Skin epidermis (tissue), 12 donors: ENCODE measurements at regions not wholly inside any gene's neighbourhood (a gene's known extent, or its start where the extent isn't known, plus 50 kb on each side); places are given as distances from the start of the nearest gene placed in this dataset.
"Not testable (repeated sequence)": the region's sequence is repeated elsewhere in the genome, so short reads cannot be mapped to it uniquely, and the experiment has no call there.

Experiments used
- H3K27ac ChIP-seq, 21 experiments: fragments of 200-600 bp; sonication (generic) in 11 of 21; one replicate each; pipeline ENCODE4 v1.5.0; 2020; ENCODE audit warnings: mild to moderate bottlenecking in 3 of 21, inconsistent platforms in 2 of 21, moderate library complexity in 2 of 21
- H3K4me3 ChIP-seq, 7 experiments: fragments of 200-600 bp; sonication (generic) in 2 of 7; one replicate each; pipeline ENCODE4 v1.5.0; 2020; ENCODE audit warnings: inconsistent platforms in 2 of 7, mild to moderate bottlenecking in 2 of 7, moderate library complexity in 1 of 7

DNA sequence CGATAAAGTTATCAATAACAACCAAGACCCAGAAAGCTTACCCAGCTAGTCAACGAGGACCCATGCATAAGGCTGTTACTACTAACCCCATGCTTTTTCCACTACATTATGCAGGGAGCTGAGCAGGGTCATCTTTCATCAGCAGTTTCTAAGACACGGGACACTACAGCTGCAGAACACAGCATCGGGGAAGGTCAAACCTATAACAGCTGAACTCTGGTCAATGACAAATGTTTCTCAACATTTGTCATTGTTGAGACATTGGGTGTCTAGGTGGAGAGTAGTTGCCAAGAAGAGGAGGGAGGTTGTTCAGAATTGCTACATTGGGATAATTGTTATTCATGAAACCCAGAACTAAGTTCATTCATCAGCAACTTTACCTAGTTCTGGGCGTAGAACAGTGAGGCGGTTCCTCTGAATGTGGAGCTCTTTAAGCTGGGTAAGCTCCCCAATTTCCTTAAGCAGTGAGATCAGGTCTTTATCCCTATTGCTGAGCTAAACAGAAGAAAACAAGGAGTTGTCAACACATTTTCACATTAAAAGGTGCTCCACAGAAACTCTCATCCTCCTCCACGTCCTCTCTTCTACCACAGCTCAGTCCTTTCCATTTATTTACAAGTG is 105.6 kb downstream of the ZNF22 start:
- H3K27ac ChIP-seq: no peak overlapping the region
- H3K4me3 ChIP-seq: no peak overlapping the region

DNA sequence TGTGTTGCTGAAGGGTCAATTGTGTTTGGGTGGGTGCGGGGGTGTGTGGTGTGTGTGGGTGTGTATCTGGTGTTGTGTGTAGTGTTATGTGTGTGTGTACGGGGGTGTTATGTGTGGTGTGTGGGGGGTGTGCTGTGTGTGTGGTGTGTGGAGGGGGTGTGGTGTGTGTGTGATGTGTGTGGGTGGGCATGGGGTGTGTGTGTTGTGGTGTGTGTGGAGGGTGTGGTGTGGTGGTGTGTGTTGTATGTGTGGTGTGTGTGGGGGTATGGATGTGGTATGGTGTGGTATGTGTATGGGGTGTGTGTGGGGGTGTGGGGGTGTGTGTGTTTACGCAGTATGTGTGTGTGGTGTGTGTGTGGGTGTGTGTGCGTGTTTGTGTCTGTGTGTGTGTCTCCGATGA is 110.8 kb downstream of the ZNF22 start:
- H3K27ac ChIP-seq: no peak overlapping the region

DNA sequence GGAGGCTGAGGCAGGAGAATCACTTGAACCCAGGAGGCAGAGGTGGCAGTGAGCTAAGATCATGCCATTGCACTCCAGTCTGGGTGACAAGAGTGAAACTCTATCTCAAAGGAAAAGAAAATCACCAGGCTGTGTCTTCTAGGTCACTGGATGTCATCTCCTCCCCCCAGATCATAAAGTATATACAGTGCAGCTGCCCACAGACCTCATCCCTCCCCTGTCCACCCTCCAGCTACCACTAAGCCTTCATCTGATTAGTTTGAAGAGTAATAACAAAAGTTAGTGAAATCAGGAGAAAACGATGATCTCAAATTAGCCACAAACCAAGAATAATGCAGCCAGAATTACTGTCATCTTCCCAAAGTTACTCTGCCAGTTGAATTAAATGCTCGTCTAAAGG is 117.2 kb downstream of the ZNF22 start:
- not testable (repeated sequence) for H3K27ac ChIP-seq, H3K4me3 ChIP-seq

More for the DNA sequence above, 110.8 kb downstream of the ZNF22 start:
- no peak overlapping the region for H3K4me3 ChIP-seq

GRCh38 chr10:45118929-45119328 is 118.2 kb downstream of the ZNF22 start:
- no peak overlapping the region for H3K4me3 ChIP-seq
- H3K27ac ChIP-seq: no peak overlapping the region

GRCh38 chr10:45122180-45122860 is 121.6 kb downstream of the ZNF22 start:
- H3K27ac ChIP-seq, H3K4me3 ChIP-seq: not testable (repeated sequence)

DNA sequence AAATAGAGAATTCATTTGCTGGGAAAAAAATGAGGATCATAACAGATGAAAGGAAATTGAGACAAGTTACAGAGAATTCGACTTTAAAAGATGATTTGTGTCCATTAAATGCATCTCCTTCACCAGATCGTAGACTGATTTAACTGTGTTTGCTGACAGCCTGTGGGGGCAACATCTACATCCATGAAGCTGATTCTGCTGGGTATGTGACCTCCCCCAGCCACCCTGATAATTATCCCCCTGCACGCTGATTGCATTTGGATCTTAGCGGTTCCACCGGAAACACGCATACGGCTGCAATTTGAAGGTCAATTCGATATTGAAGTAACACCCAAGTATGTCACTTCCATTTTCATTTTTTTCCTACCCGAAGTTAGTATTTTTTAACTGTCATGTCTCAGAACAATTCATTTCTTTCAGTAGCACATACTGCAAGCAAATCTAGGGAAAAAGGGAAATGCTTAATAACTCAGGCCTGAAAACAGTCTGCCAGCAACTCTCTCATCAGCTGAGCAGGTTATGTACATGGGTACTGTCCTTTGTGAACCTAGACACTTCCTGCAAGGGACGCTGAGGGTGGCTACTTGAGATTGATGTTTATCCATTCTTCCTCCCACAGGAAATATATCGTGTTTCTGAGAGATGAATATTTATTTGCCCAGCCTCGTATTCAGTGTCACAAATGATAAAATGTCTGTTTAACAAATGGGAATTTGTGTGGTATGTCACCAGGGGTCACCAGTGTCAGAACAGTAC is 134.9 kb downstream of the ZNF22 start:
- H3K4me3 ChIP-seq: no peak overlapping the region
- H3K27ac ChIP-seq: no peak overlapping the region

DNA sequence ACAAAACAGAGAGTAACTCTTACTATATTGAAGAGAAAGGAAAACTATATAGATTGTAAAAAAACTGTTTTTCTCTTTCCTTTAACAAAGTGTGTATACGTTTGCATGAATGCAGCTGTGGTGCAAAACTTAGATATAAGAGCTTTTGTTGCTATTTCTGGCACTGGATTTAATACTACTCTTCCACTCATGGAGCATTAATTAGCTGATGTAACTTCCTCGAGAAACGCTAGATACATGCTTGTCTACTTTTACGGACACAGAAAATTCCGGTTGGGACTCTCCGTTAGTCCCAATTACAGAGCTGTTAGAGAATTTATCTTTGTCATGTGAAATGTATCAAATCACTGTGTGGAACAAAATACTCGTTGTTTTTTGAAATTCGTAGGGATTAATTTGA is 135.5 kb downstream of the ZNF22 start:
- Histone ChIP-seq H3K27ac (no peak overlapping the region), H3K4me3 (no peak overlapping the region)

GRCh38 chr10:45144326-45145070 is 143.8 kb downstream of the ZNF22 start:
- Histone ChIP-seq H3K4me3 (no peak overlapping the region), H3K27ac (no peak overlapping the region)

GRCh38 chr10:45145143-45145542 is 144.4 kb downstream of the ZNF22 start:
- H3K27ac ChIP-seq, H3K4me3 ChIP-seq: not testable (repeated sequence)

GRCh38 chr10:45147000-45147399 is 146.3 kb downstream of the ZNF22 start:
- no peak overlapping the region for H3K4me3 ChIP-seq
- H3K27ac ChIP-seq: no peak overlapping the region

DNA sequence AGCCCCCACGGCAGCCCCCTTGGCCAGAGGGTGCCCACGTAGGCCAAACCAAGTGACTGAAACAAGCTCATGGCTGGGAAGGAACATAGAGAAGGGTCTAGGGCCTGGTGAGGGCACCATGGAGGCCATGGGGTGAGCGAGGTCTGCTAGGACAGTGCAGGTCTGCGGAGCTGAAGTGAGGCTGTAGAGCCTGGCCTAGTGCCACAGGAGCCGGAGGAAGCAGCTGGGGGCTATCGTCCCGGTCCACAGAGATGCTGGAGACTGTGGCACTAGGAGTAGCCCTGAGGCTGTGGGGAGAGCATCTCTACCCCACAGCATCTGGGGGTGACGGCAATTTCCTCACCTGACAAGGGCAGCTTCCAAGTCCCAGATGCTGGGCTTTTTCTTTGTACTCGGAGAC is 150.3 kb downstream of the ZNF22 start:
- Histone ChIP-seq H3K4me3 (no peak overlapping the region), H3K27ac (no peak overlapping the region)

DNA sequence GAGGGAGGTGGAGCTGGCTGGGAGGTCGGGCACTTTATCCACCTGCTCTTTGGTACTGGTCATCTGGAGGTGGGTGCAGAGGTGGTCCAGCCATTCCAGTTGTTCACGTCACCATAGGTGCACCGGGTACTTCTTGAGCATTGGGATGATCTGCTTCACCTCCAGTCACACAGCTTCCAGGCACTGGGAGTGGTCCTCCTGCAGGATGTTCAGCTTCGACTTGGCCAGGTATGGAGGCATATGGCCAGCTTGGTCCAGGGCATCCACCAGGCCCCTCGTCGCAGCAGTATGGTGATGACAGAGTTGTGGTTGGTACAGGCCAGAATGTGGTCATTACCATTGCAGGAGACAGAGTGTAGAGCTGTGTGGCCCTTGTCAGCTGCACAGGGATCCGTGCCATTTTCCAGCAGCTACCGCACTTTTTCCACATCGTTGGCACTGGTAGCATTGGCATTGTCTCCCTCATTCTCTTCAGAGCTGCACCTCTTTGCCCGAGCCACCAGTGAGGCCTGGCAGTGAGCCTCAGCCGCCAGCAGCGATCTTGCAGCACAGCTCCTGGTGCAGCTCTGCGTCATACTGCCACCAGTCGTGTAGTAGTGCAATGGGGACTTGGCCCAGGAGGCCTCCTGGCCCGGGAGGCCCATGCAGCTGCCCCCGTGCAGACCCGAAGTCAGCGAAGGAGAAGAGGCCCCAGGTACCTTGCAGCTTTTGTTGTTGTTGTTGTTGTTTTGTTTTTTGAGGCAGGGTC is 150.9 kb downstream of the ZNF22 start:
- Histone ChIP-seq H3K4me3 (no peak overlapping the region), H3K27ac (no peak overlapping the region)

DNA sequence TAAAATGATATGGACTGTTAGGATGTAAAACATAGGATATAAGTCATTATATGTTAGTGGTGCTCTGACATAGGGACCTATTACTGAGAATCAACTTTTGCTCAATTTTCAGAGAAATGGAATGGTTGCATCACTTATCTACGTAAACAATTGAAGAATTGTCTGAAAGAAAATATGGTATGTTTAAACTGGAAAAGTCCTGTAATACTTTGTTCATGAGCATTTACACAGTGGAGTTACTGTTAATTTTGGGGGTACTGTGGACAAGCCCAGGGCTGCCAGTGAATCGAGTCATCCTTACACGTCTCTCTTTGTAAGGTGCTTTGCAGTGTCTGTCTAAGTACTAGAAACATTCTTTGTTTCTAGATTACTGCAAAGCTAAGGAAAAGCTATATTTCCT is 152.0 kb downstream of the ZNF22 start:
- Histone ChIP-seq H3K27ac (no peak overlapping the region), H3K4me3 (no peak overlapping the region)

GRCh38 chr10:45154502-45154901 is 153.8 kb downstream of the ZNF22 start:
- no peak overlapping the region for H3K27ac ChIP-seq
- H3K4me3 ChIP-seq: no peak overlapping the region

GRCh38 chr10:45155784-45156183 is 155.1 kb downstream of the ZNF22 start:
- Histone ChIP-seq H3K4me3 (no peak overlapping the region), H3K27ac (no peak overlapping the region)

DNA sequence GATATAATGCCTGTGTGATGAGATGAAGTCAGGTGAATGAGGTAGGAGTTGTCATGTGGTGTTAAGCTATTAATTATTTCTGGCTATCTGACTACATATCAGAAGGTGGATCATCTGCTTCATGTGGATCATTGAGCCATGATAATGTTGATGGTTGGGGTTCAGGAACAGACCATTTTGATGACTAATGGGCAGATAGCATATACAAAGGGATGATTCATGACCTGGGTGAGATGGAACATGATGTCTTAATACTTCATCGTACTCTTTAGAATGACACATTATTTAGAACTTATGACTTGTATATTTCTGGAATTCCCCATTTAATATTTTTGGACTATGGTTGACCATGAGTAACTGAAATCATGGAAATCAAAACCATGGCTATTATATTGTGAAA is 155.1 kb downstream of the OR13A1 start:
- Histone ChIP-seq H3K27ac (no peak overlapping the region), H3K4me3 (no peak overlapping the region)

DNA sequence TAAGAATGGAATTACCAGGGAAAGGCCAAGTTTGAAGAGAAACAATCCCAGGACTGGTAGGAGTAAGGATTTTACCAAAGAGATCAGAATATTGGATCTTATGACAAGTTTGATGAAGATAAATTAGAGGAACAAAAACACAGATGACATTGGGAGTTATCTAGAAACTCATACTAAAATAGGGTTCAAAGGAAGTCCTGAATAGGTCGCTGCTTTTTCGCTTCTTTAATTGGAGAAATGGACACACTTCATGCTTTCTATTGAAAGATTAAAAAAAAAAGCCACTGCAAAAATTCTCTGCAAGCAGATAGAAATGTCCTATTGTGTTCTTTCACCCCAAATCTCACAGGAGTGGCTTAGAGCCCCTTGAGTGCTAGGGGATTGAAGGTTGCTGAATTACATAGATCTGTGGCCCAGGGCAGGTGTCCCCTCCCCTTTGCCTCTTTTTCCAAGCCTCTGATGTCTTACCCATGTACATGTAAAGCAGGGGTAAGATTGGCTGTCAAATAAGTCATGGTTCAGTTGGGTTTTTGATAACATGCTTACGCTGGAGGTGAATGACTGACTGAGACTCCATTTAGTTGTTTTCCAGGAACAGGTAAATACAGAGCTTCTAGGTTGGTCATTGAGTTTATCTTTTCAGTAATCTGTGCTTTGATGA is 152.0 kb downstream of the OR13A1 start:
- Histone ChIP-seq H3K4me3 (no peak overlapping the region), H3K27ac (no peak overlapping the region)

DNA sequence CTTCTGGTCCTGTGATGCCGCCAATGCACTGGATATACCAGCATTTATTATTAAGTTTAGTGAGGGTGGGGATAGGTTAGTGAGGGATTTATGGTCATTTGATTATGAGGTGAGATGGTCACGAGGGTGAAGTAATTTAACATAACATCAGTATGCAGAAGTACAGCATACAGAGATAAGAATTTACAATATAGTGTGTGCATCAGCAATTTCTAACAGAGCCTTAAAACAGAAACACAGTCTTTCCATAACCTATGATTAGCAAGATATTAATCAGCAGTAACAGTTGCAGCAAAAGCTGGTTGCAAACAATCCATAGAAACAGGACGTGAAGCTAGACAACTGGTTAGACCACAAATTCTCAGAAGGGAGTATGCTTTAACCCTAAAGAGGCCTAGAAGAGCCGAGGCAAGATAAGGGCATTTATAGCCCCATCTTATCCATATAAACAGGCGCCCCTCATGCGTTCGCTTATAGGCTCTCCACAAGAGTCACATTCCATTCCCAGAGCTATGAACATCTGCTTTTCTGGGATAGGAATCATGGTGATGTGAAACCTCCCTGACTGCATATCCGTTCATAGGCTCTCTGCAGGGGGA is 139.8 kb downstream of the OR13A1 start:
- not testable (repeated sequence) for H3K4me3 ChIP-seq, H3K27ac ChIP-seq

DNA sequence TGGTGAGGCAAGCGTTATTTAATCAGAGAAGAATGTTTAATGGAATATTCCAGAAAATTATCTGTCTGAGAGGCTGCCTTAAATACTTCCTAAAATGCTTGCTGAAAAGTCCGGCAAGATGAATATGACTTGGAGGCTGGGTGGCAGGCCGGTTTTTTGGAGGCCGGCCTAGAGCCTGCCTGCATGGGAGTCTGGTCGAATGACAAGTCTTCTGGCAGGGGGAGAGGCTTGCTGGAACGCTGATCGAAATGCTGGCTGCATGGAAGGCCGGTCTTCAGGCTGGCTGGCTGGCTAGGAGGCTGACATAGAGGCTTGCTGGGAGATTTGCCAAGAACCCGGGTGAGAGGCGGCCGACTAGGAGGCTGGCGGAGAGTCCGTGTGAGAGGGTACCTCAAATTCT is 135.7 kb downstream of the OR13A1 start:
- H3K4me3 ChIP-seq: no peak overlapping the region
- H3K27ac ChIP-seq: no peak overlapping the region
